ENCODE measurements at regions not wholly inside any gene's neighbourhood (a gene's known extent, or its start where the extent isn't known, plus 50 kb on each side); places are given as distances from the start of the nearest gene placed in this dataset.

- Histone ChIP-seq H3K27me3 (ENCODE audit: insufficient read depth) (no peaks in the 10 kb centered on the region), H3K27ac (ENCODE audit: low read depth) (no peak overlapping the region), H4K20me1 (replicated peaks; ENCODE audit: insufficient read depth) (no peaks in the 10 kb centered on the region), H3K36me3 (ENCODE audit: insufficient read depth) (no peaks in the 10 kb centered on the region), H3F3A (replicated peaks; ENCODE audit: low read depth) (no peaks in the 10 kb centered on the region), H3K9me2 (ENCODE audit: insufficient read depth) (no peaks in the 10 kb centered on the region), H3K4me2 (no peak overlapping the region), H3K79me2 (replicated peaks; ENCODE audit: insufficient read depth) (no peaks in the 10 kb centered on the region), H2AFZ (peak overlapping the region; percentile 63), H3K4me1 (ENCODE audit: insufficient read depth) (no peaks in the 10 kb centered on the region), H3K4me3 (no peak overlapping the region)
- H3K4me1 Mint-ChIP-seq, result no peaks in the 10 kb centered on the region
- TF ChIP-seq CREB1 (CRISPR knock-in tag; IDR thresholded peaks at IDR 0.05; ENCODE audit: low read depth), result no peak
- TF ChIP-seq, protein P1, sequence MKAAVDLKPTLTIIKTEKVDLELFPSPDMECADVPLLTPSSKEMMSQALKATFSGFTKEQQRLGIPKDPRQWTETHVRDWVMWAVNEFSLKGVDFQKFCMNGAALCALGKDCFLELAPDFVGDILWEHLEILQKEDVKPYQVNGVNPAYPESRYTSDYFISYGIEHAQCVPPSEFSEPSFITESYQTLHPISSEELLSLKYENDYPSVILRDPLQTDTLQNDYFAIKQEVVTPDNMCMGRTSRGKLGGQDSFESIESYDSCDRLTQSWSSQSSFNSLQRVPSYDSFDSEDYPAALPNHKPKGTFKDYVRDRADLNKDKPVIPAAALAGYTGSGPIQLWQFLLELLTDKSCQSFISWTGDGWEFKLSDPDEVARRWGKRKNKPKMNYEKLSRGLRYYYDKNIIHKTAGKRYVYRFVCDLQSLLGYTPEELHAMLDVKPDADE (IDR thresholded peaks at IDR 0.05), result no peak
- DNase-seq (ENCODE audit: low spot score) (no peak), ATAC-seq (peak; percentile 27; the same call in 2 of the 3 replicates)
- H3K27ac Mint-ChIP-seq, result no peak overlapping the region
- H3K27me3 Mint-ChIP-seq (ENCODE audit: insufficient read depth, low read depth, poor library complexity), result peaks cover 2% of the 10 kb centered on the region
- H3K4me3 Mint-ChIP-seq, result no peak overlapping the region
- H3K36me3 Mint-ChIP-seq (ENCODE audit: low read depth), result no peaks in the 10 kb centered on the region
- no peaks in the 10 kb centered on the region for H3K9me3 Mint-ChIP-seq
Measured at GRCh38 chr14:94936901-94937685, 167.2 kb upstream of the GSC start.

DNA sequence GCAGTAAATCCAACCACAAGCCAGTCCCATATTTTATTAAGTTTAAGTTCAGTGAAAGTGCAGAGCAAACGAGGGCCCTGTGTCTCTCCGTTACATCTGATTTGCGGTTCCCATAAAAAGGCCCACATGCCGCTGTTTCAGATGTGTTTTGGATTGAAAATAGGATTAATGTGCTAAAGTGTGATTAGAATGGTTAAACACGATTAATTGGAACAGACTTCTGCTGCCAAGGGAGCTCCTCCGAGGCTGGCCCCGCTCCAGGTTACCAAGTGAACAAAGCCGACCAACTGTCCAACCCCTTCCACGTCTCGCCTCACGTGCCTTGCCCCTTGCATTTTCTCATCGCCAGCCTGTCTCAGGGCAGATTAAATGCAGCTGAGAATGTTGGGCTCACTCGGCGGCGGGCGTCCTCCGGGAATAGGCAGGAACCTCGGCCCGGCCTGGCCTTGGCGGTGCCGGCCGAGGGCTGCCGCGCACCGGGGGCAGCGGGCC lies 166.5 kb upstream of the GSC start:
- Mint-ChIP-seq H3K9me3 (no peaks in the 10 kb centered on the region), H3K27me3 (ENCODE audit: insufficient read depth, low read depth, poor library complexity) (peaks cover 2% of the 10 kb centered on the region), H3K36me3 (ENCODE audit: low read depth) (no peaks in the 10 kb centered on the region), H3K27ac (no peak overlapping the region), H3K4me1 (no peaks in the 10 kb centered on the region), H3K4me3 (no peak overlapping the region)
- no peaks in the 10 kb centered on the region for H3K79me2 ChIP-seq (replicated peaks; ENCODE audit: insufficient read depth)
- DNase-seq (ENCODE audit: low spot score) (peak; percentile 6), ATAC-seq (peak; percentile 36)
- H3K4me1 ChIP-seq (ENCODE audit: insufficient read depth), result no peaks in the 10 kb centered on the region
- no peak overlapping the region for H3K4me3 ChIP-seq
- H3K9me2 ChIP-seq (ENCODE audit: insufficient read depth), result no peaks in the 10 kb centered on the region
- H3F3A ChIP-seq (replicated peaks; ENCODE audit: low read depth), result no peaks in the 10 kb centered on the region
- H4K20me1 ChIP-seq (replicated peaks; ENCODE audit: insufficient read depth), result no peaks in the 10 kb centered on the region
- 0 out of 2 replicates have a peak overlapping the region, but pooled peaks have one; percentile 10 for H2AFZ ChIP-seq
- TF ChIP-seq ZNF331 (CRISPR knock-in tag; IDR thresholded peaks at IDR 0.05; ENCODE audit: low read depth), result no peak
- TF ChIP-seq, protein P1 (IDR thresholded peaks at IDR 0.05), result no peak
- no peak for TF ChIP-seq STAT1 (IDR thresholded peaks at IDR 0.05; ENCODE audit: unreplicated experiment)
- TF ChIP-seq NANOG (IDR thresholded peaks at IDR 0.05; ENCODE audit: borderline replicate concordance), result no peak
- no peak for TF ChIP-seq ZNF462 (CRISPR knock-in tag; IDR thresholded peaks at IDR 0.05)
- H3K4me2 ChIP-seq, result no peak overlapping the region
- no peaks in the 10 kb centered on the region for H3K36me3 ChIP-seq (ENCODE audit: insufficient read depth)
- no peaks in the 10 kb centered on the region for H3K27me3 ChIP-seq (ENCODE audit: insufficient read depth)
- H3K27ac ChIP-seq (ENCODE audit: low read depth), result no peak overlapping the region
